Skeletal muscle tissue (tissue), 3 donors: ENCODE measurements at regions not wholly inside any gene's neighbourhood (a gene's known extent, or its start where the extent isn't known, plus 50 kb on each side); places are given as distances from the start of the nearest gene placed in this dataset.
A peak's percentile ranks its signal among the peaks of the same experiment; 100 is the strongest.

Experiments used
- H3K27ac ChIP-seq: one replicate; pipeline ENCODE4 v1.7.0; 2013; ENCODE audit warnings: mild to moderate bottlenecking, low read depth, low read length, inconsistent platforms
- H3K27me3 ChIP-seq, 3 donors: one replicate each; pipeline ENCODE4 v1.7.0; 2013; ENCODE audit warnings: low read length in 3 of 3; ENCODE audit not compliant: control insufficient read depth in 3 of 3, insufficient read depth in 3 of 3
- H3K36me3 ChIP-seq, 3 donors: one replicate each; pipeline ENCODE4 v1.7.0; 2013; ENCODE audit warnings: low read length in 3 of 3; ENCODE audit not compliant: control insufficient read depth in 3 of 3, insufficient read depth in 3 of 3
- H3K4me1 ChIP-seq, 3 donors: one replicate each; pipeline ENCODE4 v1.7.0; 2013; ENCODE audit warnings: low read length in 3 of 3, mild to moderate bottlenecking in 3 of 3; ENCODE audit not compliant: control insufficient read depth in 3 of 3, insufficient read depth in 3 of 3
- H3K4me3 ChIP-seq, 3 donors: one replicate each; pipeline ENCODE4 v1.7.0; 2013; ENCODE audit warnings: low read length in 3 of 3
- H3K9ac ChIP-seq, 3 donors: one replicate each; pipeline ENCODE4 v1.7.0; 2013; ENCODE audit warnings: low read length in 3 of 3, mild to moderate bottlenecking in 3 of 3, moderate library complexity in 2 of 3, low read depth in 1 of 3
- H3K9me3 ChIP-seq, 3 donors: one replicate each; pipeline ENCODE4 v1.7.0; 2013; ENCODE audit warnings: low read length in 3 of 3; ENCODE audit not compliant: control insufficient read depth in 3 of 3
- donor health status: Osteomylitis.

DNA sequence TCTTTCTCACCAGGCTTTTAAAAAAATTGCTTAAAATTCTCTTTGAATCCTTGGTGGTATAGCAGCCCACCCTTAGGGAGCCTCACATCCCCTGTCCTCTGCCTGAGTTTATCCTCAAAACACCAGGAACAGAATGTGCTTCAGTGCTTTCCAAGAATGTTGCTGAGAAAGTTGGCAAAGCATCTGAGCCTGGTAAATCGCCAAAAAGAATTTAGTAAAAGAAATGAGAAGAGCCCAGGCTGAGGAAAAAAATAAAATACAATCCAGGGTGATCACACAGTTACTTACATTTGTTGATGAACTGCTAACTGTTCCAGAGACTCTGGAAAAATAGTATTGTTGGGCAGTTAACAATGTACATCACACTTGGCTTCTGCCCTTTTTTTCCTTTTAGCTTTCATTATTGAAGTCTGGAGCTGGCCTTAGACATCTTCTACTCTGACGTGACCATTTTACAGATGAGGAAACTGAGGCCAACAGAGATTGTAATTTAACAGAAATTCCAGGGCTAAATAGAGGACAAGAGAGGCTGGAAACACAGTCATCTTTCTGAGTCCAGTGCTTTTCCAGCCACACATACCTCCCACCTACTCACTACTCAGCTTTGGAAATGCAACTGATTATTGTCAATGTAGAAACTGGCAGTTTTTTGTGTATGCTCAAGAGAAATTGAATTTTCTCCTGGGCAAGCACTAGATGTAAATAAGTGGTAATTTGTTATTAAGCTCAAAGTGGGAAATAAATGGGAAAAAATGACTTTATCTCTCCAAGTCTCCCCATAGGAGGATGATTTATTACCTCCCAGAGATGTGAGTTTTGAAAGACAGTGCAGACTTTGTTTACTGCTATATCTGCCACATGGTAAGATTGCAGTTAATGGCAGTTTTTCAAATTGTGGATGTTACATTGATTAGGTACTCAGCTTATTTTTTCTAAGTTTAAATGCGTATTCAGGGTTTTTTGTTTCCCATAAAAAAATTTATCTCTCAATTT is 86.7 kb upstream of the ALDH1A1 start:
- H3K27ac ChIP-seq, result no peak overlapping the region
- H3K9ac ChIP-seq, result no peak overlapping the region
- no peaks in the 10 kb centered on the region for H3K27me3 ChIP-seq
- H3K36me3 ChIP-seq, result no peaks in the 10 kb centered on the region
- peaks cover 8 to 14% (median 9%) of the 10 kb centered on the region in 3 donors for H3K4me1 ChIP-seq
- no peaks in the 10 kb centered on the region for H3K9me3 ChIP-seq
- H3K4me3 ChIP-seq, result no peak overlapping the region

DNA sequence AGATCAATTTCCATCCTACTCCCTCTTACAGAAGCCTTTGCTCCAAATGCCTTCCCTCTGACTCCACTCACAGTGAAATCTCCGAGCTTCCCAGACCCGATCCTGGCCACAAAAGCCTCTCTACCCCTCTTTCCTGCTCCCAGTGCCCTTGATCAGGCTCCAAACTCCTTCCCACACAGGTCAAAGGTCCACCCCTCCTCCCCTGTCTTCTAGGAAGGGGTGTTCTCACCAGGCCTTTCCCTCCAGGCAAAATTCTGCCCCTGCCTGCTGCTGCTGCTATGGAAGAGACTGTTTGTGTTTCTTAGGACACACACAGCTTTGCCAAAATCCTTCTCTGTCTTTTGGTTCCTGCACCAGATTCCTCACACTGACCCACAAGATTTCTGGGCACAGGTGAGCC is 85.8 kb upstream of the ALDH1A1 start:
- H3K9ac ChIP-seq, result peak overlapping the region in 1 of 3 donors; percentile 28
- no peaks in the 10 kb centered on the region for H3K9me3 ChIP-seq
- no peaks in the 10 kb centered on the region for H3K36me3 ChIP-seq
- H3K4me1 ChIP-seq, result peaks cover 8 to 14% (median 9%) of the 10 kb centered on the region in 3 donors
- no peak overlapping the region for H3K4me3 ChIP-seq
- no peaks in the 10 kb centered on the region for H3K27me3 ChIP-seq
- no peak overlapping the region for H3K27ac ChIP-seq

DNA sequence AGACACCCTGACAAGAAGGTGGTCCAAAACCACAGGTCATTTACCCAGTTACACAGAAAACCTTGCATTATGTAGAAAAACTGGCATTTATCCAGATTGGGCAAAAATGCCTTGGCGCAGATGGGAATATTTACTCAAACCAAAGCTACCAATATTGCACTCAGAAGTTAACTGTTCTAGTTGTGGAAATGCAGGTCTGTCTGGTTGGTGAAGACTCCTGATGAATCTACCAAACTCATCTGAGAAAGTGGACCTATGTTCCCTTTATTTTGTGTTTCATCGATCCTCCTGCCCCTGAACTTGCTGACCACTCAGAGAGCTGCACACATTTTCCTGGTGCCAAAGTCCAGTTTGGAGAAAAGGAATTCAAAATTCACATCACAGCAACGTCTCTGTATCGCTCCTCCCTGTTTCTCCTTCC is 85.2 kb upstream of the ALDH1A1 start:
- Histone ChIP-seq H3K4me1 (peaks cover 8 to 14% (median 9%) of the 10 kb centered on the region in 3 donors), H3K4me3 (no peak overlapping the region), H3K36me3 (no peaks in the 10 kb centered on the region), H3K9ac (no peak overlapping the region), H3K27ac (no peak overlapping the region), H3K9me3 (no peaks in the 10 kb centered on the region), H3K27me3 (no peaks in the 10 kb centered on the region)

- no peak overlapping the region for H3K4me3 ChIP-seq
- peaks cover 8 to 14% (median 9%) of the 10 kb centered on the region in 3 donors for H3K4me1 ChIP-seq
- H3K36me3 ChIP-seq, result no peaks in the 10 kb centered on the region
- no peaks in the 10 kb centered on the region for H3K27me3 ChIP-seq
- H3K9ac ChIP-seq, result no peak overlapping the region
- H3K27ac ChIP-seq, result no peak overlapping the region
- H3K9me3 ChIP-seq, result no peaks in the 10 kb centered on the region
Observed at GRCh38 chr9:73037613-73038012, 84.8 kb upstream of the ALDH1A1 start.

GRCh38 chr9:73034962-73035361 is 82.1 kb upstream of the ALDH1A1 start:
- Histone ChIP-seq H3K9ac (no peak overlapping the region), H3K9me3 (no peaks in the 10 kb centered on the region), H3K27ac (no peak overlapping the region), H3K36me3 (no peaks in the 10 kb centered on the region), H3K4me3 (no peak overlapping the region), H3K4me1 (peaks cover 8 to 14% (median 9%) of the 10 kb centered on the region in 3 donors), H3K27me3 (no peaks in the 10 kb centered on the region)

DNA sequence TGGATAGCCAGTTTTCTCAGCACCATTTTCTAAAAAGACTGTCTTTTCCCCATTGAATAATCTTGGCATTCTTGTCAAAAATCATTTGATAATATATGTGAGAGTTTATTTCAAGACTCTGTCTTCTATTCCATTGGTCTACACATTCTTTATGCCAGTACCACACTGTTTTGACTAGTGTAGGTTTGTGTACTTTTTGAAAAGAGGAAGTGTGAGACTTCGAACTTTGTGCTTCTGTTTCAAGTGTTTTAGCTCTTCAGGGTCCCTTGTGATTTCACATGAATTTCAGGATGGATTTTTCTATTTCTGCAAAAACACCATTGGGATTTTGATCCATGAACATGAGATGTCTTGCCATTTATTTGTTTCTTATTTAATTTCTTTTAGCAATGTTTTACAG is 78.5 kb upstream of the ALDH1A1 start:
- H3K4me3 ChIP-seq, result no peak overlapping the region

GRCh38 chr9:73030370-73031030 is 77.6 kb upstream of the ALDH1A1 start:
- Histone ChIP-seq H3K9ac (no peak overlapping the region), H3K4me1 (no peaks in the 10 kb centered on the region), H3K36me3 (no peaks in the 10 kb centered on the region), H3K27me3 (no peaks in the 10 kb centered on the region), H3K9me3 (no peaks in the 10 kb centered on the region), H3K4me3 (no peak overlapping the region), H3K27ac (no peak overlapping the region)

More for the DNA sequence above, 78.5 kb upstream of the ALDH1A1 start:
- no peaks in the 10 kb centered on the region for H3K4me1 ChIP-seq
- no peaks in the 10 kb centered on the region for H3K36me3 ChIP-seq
- H3K9ac ChIP-seq, result no peak overlapping the region
- H3K9me3 ChIP-seq, result no peaks in the 10 kb centered on the region
- no peaks in the 10 kb centered on the region for H3K27me3 ChIP-seq
- H3K27ac ChIP-seq, result no peak overlapping the region

DNA sequence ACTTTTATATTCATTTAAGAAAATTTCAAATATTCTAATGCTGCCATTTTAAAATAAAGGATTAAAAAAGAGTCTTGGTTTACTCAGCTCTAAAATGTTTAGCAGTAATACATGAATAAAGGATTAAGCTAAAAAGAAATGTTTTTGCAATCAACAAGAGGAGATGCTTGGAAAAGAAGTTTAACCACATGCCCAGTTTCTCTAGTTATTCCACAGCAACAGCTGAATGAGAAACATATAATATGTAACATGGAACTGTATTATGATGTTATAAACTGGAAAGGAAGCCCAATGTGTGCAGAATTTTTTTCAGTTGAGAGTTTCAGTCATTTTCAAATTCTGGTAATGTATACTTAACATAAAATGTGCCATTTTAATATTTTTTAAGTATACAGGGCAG is 76.5 kb upstream of the ALDH1A1 start:
- Histone ChIP-seq H3K9me3 (no peaks in the 10 kb centered on the region), H3K9ac (no peak overlapping the region), H3K27me3 (no peaks in the 10 kb centered on the region), H3K4me1 (no peaks in the 10 kb centered on the region), H3K36me3 (no peaks in the 10 kb centered on the region), H3K4me3 (no peak overlapping the region), H3K27ac (no peak overlapping the region)

DNA sequence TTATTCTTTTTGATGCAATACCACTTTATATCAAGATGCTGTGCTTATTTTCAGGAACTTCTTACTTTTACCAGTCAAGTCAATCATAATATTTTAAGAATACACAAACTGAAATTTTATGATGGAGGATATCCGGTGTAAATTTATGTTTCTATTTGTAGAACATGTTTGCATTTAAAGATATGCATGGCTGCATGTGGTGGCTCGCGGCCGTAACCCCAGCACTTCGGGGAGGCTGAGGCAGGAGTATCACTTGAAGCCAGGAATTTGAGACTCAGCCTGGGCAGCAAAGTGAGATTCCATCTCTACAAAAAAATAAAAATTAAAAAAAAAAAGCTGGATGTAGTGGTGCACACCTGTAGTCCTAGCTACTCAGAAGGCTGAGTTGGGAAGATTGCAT is 73.5 kb upstream of the ALDH1A1 start:
- Histone ChIP-seq H3K27ac (no peak overlapping the region), H3K36me3 (no peaks in the 10 kb centered on the region), H3K4me1 (peaks cover 0 to 3% (median 0%) of the 10 kb centered on the region in 3 donors), H3K27me3 (no peaks in the 10 kb centered on the region), H3K4me3 (no peak overlapping the region), H3K9ac (no peak overlapping the region), H3K9me3 (no peaks in the 10 kb centered on the region)

- Histone ChIP-seq H3K27ac (no peak overlapping the region), H3K9ac (no peak overlapping the region), H3K4me3 (no peak overlapping the region), H3K36me3 (no peaks in the 10 kb centered on the region), H3K9me3 (no peaks in the 10 kb centered on the region), H3K27me3 (no peaks in the 10 kb centered on the region), H3K4me1 (peaks cover 0 to 3% (median 0%) of the 10 kb centered on the region in 3 donors)
Observed at GRCh38 chr9:73024601-73025034, 71.8 kb upstream of the ALDH1A1 start.
